ENCODE measurements at regions not wholly inside any gene's neighbourhood (a gene's known extent, or its start where the extent isn't known, plus 50 kb on each side); places are given as distances from the start of the nearest gene placed in this dataset.

DNA sequence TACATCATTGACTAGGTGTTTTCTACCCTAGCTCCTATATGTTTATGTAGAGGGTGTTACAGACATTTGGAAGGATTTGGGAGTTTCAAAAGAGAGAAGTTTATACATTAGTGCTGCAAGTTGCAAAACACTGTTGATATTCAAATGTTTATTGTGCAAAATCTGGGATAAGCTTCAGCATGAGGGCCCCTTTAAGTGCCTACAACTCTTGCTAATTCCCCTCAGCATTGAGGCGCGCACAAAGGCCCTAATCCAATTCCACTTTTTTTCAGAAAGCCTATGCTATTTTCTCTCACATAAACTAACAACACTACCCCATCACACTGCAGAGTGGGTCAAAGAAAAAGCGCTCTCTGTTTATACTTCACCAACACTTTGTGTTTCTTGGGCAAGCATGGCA, 208.0 kb downstream of the NR2F2 start:
- TF ChIP-seq, protein P1, sequence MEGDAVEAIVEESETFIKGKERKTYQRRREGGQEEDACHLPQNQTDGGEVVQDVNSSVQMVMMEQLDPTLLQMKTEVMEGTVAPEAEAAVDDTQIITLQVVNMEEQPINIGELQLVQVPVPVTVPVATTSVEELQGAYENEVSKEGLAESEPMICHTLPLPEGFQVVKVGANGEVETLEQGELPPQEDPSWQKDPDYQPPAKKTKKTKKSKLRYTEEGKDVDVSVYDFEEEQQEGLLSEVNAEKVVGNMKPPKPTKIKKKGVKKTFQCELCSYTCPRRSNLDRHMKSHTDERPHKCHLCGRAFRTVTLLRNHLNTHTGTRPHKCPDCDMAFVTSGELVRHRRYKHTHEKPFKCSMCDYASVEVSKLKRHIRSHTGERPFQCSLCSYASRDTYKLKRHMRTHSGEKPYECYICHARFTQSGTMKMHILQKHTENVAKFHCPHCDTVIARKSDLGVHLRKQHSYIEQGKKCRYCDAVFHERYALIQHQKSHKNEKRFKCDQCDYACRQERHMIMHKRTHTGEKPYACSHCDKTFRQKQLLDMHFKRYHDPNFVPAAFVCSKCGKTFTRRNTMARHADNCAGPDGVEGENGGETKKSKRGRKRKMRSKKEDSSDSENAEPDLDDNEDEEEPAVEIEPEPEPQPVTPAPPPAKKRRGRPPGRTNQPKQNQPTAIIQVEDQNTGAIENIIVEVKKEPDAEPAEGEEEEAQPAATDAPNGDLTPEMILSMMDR (IDR thresholded peaks at IDR 0.05): no peak
- no peak for TF ChIP-seq POLR2A (IDR thresholded peaks at IDR 0.05)
- no peak for TF ChIP-seq EP300 (IDR thresholded peaks at IDR 0.05)
- Histone ChIP-seq H3K4me3 (no peak overlapping the region), H3K36me3 (no peaks in the 10 kb centered on the region), H3K27ac (no peak overlapping the region), H3K27me3 (no peaks in the 10 kb centered on the region), H3K4me1 (ENCODE audit: insufficient read depth) (no peaks in the 10 kb centered on the region), H3K9me3 (no peaks in the 10 kb centered on the region)
- 89 to 97% (median 95%) methylated on average over 3 of the region's 3 CpGs for WGBS, 3 donors
- intact Hi-C loops (cut with DNase I): no loop called here
- DNase-seq: no peak

DNA sequence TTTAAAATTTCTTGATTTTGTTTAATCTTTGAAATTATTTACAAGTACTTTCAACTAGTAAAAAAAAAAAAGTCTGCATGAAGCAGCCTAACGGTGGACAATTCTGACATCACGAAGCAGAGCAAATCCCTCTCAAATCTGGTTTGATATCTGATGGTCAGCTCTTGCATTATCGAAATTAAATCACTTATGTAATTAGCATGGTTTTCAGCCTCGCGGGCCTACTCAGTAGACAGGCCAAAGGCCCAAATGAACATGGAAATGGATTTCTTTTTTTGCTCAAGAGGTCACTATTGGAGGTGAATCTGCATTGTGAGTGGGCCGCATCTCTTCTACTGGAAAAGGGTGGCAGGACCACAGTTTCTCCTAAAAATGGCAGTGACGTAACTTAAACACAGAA, 209.8 kb downstream of the NR2F2 start:
- TF ChIP-seq, protein P1 (IDR thresholded peaks at IDR 0.05): no peak
- TF ChIP-seq EP300 (IDR thresholded peaks at IDR 0.05): no peak
- no peak for TF ChIP-seq POLR2A (IDR thresholded peaks at IDR 0.05)
- no peak overlapping the region for H3K27ac ChIP-seq
- intact Hi-C loops (cut with DNase I): no loop called here
- H3K4me1 ChIP-seq (ENCODE audit: insufficient read depth): no peaks in the 10 kb centered on the region
- no peak for DNase-seq
- H3K9me3 ChIP-seq: no peaks in the 10 kb centered on the region
- no peaks in the 10 kb centered on the region for H3K36me3 ChIP-seq
- 91% methylated on average over 7 of the region's 7 CpGs for WGBS, 3 donors
- no peaks in the 10 kb centered on the region for H3K27me3 ChIP-seq
- H3K4me3 ChIP-seq: no peak overlapping the region

DNA sequence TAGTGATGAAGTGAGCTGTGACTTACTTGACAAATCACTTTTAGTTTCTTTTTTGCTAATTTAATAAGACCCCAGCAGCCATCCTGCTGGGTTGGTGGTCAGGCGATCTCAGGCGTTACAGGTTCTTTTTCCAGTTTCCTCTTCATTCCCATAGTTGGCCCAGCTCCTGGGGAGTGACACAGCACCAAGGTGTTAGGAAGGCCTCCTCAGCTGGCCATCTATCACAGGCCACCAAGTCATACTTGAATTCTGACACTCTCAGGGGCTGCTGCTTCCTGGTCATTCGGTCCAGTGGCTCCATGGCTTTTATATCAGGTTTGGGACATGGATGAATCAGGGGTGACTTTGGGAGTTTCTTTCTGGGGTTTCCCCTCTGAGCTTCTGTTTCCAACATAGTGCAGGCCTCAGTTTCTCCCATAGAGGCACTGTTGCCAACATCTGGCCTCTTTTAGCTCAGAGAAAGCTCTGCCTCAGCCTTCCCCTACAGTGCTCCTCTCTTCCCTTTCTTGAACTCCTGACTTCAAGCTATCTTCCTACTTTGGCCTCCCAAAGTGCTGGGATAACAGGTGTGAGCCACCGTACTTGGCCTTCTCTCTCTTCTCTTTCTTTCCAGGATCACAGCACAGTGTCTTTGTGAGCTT, 211.8 kb downstream of the NR2F2 start:
- no peak overlapping the region for H3K4me3 ChIP-seq
- no peaks in the 10 kb centered on the region for H3K9me3 ChIP-seq
- WGBS, 3 donors: 94 to 98% (median 95%) methylated on average over 4 of the region's 4 CpGs
- H3K27me3 ChIP-seq: no peaks in the 10 kb centered on the region
- no peaks in the 10 kb centered on the region for H3K36me3 ChIP-seq
- H3K4me1 ChIP-seq (ENCODE audit: insufficient read depth): no peaks in the 10 kb centered on the region
- TF ChIP-seq, protein P1 (IDR thresholded peaks at IDR 0.05): no peak
- no peak for TF ChIP-seq EP300 (IDR thresholded peaks at IDR 0.05)
- no peak for TF ChIP-seq POLR2A (IDR thresholded peaks at IDR 0.05)
- no peak overlapping the region for H3K27ac ChIP-seq
- intact Hi-C loops (cut with DNase I): no loop called here
- no peak for DNase-seq

DNA sequence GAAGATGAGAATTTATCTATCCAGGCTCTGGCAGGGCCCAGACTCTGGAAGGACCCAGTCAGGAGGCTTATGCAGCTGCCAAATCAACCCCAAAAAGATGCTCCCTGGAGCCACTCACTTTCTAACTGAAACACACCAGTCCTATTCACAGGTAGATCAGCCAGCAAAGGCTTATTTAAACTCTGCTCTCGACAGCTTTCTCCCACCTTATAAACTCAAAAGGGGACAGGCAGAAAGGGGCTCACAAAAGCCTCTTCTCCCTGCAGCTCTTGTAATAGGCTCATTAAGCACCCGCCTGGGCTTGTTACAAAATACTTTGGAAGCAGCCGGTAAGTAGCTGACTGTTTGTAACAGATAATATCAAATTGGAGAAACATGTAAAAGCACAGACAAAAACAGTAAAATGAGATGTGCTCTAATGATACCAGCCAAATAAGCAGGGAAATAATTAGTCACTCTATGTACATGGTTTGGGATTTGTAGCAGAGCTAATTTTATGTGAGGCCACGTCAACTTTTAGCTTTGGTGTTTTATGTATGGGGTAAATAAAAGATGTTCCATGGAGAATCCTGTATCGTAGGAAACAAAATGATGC, 213.8 kb downstream of the NR2F2 start:
- Histone ChIP-seq H3K4me1 (ENCODE audit: insufficient read depth) (no peaks in the 10 kb centered on the region), H3K27me3 (no peaks in the 10 kb centered on the region), H3K36me3 (no peaks in the 10 kb centered on the region), H3K4me3 (no peak overlapping the region), H3K9me3 (no peaks in the 10 kb centered on the region), H3K27ac (no peak overlapping the region)
- intact Hi-C loops (cut with DNase I): no loop called here
- no peak for DNase-seq
- whole genome bisulfite sequencing, 3 donors: 57 to 68% (median 65%) methylated on average over 5 of the region's 5 CpGs
- TF ChIP-seq POLR2A (IDR thresholded peaks at IDR 0.05): no peak
- TF ChIP-seq EP300 (IDR thresholded peaks at IDR 0.05): no peak
- TF ChIP-seq, protein P1 (IDR thresholded peaks at IDR 0.05): no peak

All from ovary (tissue), 7 donors.